Embryonic facial prominence (tissue), 1 donor: ENCODE measurements at regions not wholly inside any gene's neighbourhood (a gene's known extent, or its start where the extent isn't known, plus 50 kb on each side); places are given as distances from the start of the nearest gene placed in this dataset.

Experiments
- DNase-seq: peaks from one replicate; pipeline ENCODE4 v3.0.0-alpha.2; 2016; ENCODE audit errors: extremely low spot score

DNA sequence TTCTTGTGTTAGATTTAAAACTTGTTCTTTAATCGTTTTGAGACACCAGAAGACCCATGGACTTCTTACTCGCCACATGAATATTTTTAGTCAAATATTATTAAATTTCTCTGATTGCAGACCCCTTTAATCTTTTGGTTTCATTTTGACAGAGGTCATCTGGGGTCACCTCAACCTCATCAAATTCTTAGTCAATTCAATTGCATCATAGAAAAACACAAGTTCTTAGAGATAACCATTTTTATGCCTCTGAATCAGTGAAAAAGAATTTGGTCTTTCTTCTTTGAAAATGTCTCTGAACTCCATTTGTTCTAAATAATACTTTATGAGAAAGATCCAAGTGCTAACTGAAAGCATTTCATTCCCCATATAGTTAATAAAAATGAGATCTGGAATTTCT, 55.2 kb upstream of the CBLN4 start:
- DNase-seq = no peak

DNA sequence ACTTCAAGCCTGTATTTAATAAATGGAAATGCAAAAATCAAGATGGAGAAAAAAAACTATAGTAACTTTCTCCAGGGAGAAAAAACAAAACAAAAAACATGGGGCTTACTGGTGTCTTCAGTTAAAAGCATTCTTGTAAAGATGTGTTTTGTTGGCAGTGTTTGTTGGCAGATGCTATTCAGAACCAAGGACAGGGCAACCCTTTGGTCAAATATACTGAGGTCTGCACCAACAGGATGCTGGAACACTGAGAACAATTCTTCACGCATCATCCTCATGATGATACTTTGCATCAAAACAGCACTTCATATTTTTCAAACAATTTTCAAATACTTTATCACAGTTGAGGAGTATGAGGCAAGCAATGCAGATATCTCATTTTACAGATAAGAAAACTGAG, 63.7 kb upstream of the CBLN4 start:
- DNase-seq = no peak

GRCh38 chr20:56072165-56072564, 66.8 kb upstream of the CBLN4 start:
- no peak for DNase-seq

- DNase-seq = no peak
Measured at GRCh38 chr20:56088375-56088774, 83.1 kb upstream of the CBLN4 start.

GRCh38 chr20:56091628-56092234, 86.4 kb upstream of the CBLN4 start:
- no peak for DNase-seq

GRCh38 chr20:56094228-56094627, 88.9 kb upstream of the CBLN4 start:
- DNase-seq = no peak

DNA sequence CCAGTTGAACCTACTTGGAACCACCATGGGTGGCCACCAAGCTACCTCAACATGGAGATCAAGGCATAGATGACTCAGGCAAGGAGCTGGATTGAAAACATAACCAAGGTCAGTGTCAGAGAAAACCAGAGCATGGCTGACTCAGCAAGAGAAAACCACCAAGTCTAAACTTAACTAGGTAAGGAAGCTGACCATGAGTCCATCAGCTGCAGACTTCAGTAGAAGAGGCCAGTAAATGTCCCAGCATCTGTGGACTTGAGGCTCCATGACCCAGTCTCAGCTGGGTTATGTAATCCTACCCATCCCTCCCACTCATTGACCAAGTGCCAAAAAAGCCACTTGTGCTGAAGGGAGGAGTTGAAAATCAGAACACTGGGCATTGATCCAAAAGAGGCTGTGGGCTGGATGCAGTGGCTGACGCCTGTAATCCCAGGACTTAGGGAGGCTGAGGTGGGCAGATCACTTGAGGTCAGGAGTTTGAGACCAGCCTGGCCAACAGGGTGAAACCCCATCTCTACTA, 93.7 kb upstream of the CBLN4 start:
- no peak for DNase-seq

GRCh38 chr20:56111961-56112730, 106.8 kb upstream of the CBLN4 start:
- DNase-seq = no peak

DNA sequence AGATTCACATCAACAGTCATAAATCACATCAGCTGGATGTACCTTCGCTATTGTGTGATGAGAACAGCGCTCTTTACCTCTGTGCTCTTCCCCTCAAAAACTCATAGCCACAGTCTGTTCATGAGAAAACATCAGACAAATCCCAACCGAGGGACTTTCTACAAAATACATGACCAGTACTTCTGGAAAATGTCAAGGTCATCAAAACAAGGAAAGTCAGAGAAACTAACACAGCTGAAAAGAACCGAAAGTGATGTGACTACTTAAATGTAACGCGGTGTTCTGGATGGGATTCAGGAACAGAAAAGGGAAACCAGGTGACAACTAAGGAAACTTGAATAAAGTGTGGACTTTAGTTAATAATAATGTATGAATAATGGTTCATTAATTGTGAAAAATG, 112.0 kb upstream of the CBLN4 start:
- no peak for DNase-seq

GRCh38 chr20:56121850-56122249, 116.5 kb upstream of the CBLN4 start:
- no peak for DNase-seq

GRCh38 chr20:56143759-56144158, 104.8 kb upstream of the MC3R start:
- peak; percentile 7 for DNase-seq

GRCh38 chr20:56151834-56152233, 96.7 kb upstream of the MC3R start:
- DNase-seq = no peak

DNA sequence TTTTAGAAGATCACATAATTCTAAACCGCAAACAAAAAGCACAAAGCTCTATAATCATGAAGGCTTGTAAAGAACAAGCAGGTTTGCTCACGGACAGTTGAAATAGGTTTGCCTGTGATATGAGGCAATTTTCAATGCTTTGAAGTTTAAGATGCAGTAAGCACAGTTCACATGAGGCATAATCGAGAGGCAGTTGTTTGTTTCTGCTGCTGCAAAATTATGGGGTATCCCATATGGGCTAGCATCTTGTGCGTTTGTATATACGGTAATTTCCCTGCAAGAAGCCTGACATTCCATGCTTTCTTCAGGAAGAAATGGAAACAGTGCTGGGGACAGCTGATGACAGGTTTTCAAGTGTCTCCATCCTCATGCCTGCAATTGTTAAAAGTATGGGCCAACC, 94.6 kb upstream of the MC3R start:
- no peak for DNase-seq

- no peak for DNase-seq
Measured at GRCh38 chr20:56155625-56156024, 92.9 kb upstream of the MC3R start.

GRCh38 chr20:56157530-56158203, 90.9 kb upstream of the MC3R start:
- DNase-seq = no peak

GRCh38 chr20:56158489-56158888, 90.0 kb upstream of the MC3R start:
- DNase-seq = no peak

GRCh38 chr20:56160956-56161355, 87.6 kb upstream of the MC3R start:
- DNase-seq = no peak

GRCh38 chr20:56163806-56164205, 84.7 kb upstream of the MC3R start:
- no peak for DNase-seq

GRCh38 chr20:56166781-56167465, 81.6 kb upstream of the MC3R start:
- DNase-seq = no peak

GRCh38 chr20:56171087-56172012, 77.2 kb upstream of the MC3R start:
- no peak for DNase-seq

DNA sequence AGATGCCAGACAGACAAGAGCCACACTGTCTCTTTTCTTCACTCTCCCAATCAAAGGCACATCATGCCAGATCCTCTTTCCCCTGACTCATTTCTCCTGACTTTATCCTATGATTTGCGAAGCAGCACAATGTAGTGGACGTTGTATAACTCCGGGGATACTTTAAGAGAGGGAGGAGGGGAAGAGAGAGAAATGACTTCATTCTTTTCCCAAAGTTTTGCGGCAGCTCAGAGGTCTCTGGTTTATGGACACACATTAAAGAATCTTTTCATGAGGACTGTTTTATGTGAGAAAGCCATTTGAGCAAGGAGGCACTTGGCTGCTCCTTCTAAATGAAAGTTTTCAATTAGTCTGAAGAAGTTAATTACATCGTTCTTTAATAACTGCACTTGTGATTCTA, 75.1 kb upstream of the MC3R start:
- DNase-seq = no peak
